ENCODE measurements at regions not wholly inside any gene's neighbourhood (a gene's known extent, or its start where the extent isn't known, plus 50 kb on each side); places are given as distances from the start of the nearest gene placed in this dataset.

DNA sequence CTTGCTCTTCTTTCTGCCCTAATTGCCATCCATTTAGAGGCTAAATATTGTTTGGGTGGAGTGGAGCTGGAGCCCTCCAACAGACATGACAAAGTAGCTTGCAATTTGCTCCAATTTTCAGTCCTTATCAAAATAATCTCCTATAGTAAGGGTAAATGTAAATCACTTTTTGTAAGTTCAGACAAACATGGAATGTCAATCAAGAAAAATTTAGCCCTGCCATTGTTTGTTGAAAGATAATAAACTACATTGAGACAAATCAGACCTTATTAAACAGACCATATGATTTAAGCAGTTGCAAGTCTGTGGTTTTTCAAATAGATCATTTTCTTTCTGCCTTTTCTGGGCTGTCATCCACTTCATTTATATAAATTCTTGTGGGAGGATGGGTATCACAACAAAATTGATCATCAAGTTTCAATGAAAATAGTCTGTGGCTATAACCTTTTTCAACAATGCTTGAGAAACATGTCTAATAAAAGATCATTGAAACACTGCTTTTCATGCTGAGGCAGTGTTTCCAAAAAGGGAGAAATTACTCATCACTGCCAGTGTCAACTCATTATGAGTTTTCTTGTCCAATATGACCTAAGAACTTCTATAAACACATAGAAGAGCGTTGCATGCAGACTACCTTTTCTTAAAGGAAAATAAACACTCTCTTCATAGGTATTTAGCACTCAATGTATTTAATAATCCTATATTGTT is 1152.0 kb upstream of the B3GALT2 start:
- H3K4me1 Mint-ChIP-seq, result no peaks in the 10 kb centered on the region
- H3K4me1 ChIP-seq (ENCODE audit: control insufficient read depth, insufficient read depth, low read length), result no peaks in the 10 kb centered on the region
- H3K4me3 Mint-ChIP-seq, result no peak overlapping the region
- no peak overlapping the region for H3K27ac ChIP-seq (ENCODE audit: low read length)
- H3K36me3 ChIP-seq (ENCODE audit: control insufficient read depth, insufficient read depth, low read length), result no peaks in the 10 kb centered on the region
- peaks cover 0 to 4% of the 10 kb centered on the region in 2 donors for H3K9me3 Mint-ChIP-seq
- H3K36me3 Mint-ChIP-seq, result no peaks in the 10 kb centered on the region
- intact Hi-C loops (cut with micrococcal nuclease), result no loop called here
- DNase-seq, result no peak
- WGBS (ENCODE audit: insufficient coverage), result no CpG with 5 or more reads among the region's 1 CpG
- TF ChIP-seq, protein P1, sequence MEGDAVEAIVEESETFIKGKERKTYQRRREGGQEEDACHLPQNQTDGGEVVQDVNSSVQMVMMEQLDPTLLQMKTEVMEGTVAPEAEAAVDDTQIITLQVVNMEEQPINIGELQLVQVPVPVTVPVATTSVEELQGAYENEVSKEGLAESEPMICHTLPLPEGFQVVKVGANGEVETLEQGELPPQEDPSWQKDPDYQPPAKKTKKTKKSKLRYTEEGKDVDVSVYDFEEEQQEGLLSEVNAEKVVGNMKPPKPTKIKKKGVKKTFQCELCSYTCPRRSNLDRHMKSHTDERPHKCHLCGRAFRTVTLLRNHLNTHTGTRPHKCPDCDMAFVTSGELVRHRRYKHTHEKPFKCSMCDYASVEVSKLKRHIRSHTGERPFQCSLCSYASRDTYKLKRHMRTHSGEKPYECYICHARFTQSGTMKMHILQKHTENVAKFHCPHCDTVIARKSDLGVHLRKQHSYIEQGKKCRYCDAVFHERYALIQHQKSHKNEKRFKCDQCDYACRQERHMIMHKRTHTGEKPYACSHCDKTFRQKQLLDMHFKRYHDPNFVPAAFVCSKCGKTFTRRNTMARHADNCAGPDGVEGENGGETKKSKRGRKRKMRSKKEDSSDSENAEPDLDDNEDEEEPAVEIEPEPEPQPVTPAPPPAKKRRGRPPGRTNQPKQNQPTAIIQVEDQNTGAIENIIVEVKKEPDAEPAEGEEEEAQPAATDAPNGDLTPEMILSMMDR (IDR thresholded peaks at IDR 0.05), result no peak
- H3K4me3 ChIP-seq (ENCODE audit: low read length), result no peak overlapping the region
- H3K27me3 Mint-ChIP-seq (ENCODE audit: low read depth in 2 of 2), result no peaks in the 10 kb centered on the region
- H3K9me3 ChIP-seq (ENCODE audit: control insufficient read depth, insufficient read depth, low read length), result no peaks in the 10 kb centered on the region
- H3K27ac Mint-ChIP-seq, result no peak overlapping the region
- no peak for ATAC-seq
- H3K27me3 ChIP-seq (ENCODE audit: control insufficient read depth, insufficient read depth, low read length), result no peaks in the 10 kb centered on the region

GRCh38 chr1:194333240-194333639 is 1146.8 kb upstream of the B3GALT2 start:
- no peaks in the 10 kb centered on the region for H3K9me3 ChIP-seq (ENCODE audit: control insufficient read depth, insufficient read depth, low read length)
- TF ChIP-seq, protein P1 (IDR thresholded peaks at IDR 0.05), result no peak
- H3K4me3 Mint-ChIP-seq, result no peak overlapping the region
- no peaks in the 10 kb centered on the region for H3K4me1 Mint-ChIP-seq
- no peaks in the 10 kb centered on the region for H3K36me3 ChIP-seq (ENCODE audit: control insufficient read depth, insufficient read depth, low read length)
- no peak overlapping the region for H3K4me3 ChIP-seq (ENCODE audit: low read length)
- no peak overlapping the region for H3K27ac ChIP-seq (ENCODE audit: low read length)
- H3K9me3 Mint-ChIP-seq, result peaks cover 0 to 2% of the 10 kb centered on the region in 2 donors
- DNase-seq (no peak), ATAC-seq (no peak)
- H3K27ac Mint-ChIP-seq, result no peak overlapping the region
- 100% methylated on average over 1 of the region's 3 CpGs for WGBS (ENCODE audit: insufficient coverage)
- intact Hi-C loops (cut with micrococcal nuclease), result no loop called here
- H3K27me3 Mint-ChIP-seq (ENCODE audit: low read depth in 2 of 2), result no peaks in the 10 kb centered on the region
- no peaks in the 10 kb centered on the region for H3K4me1 ChIP-seq (ENCODE audit: control insufficient read depth, insufficient read depth, low read length)
- no peaks in the 10 kb centered on the region for H3K27me3 ChIP-seq (ENCODE audit: control insufficient read depth, insufficient read depth, low read length)
- H3K36me3 Mint-ChIP-seq, result no peaks in the 10 kb centered on the region

- H3K27me3 ChIP-seq (ENCODE audit: control insufficient read depth, insufficient read depth, low read length), result no peaks in the 10 kb centered on the region
- H3K4me3 Mint-ChIP-seq, result no peak overlapping the region
- H3K36me3 ChIP-seq (ENCODE audit: control insufficient read depth, insufficient read depth, low read length), result no peaks in the 10 kb centered on the region
- H3K27ac Mint-ChIP-seq, result no peak overlapping the region
- intact Hi-C loops (cut with micrococcal nuclease), result no loop called here
- H3K4me3 ChIP-seq (ENCODE audit: low read length), result no peak overlapping the region
- TF ChIP-seq, protein P1 (IDR thresholded peaks at IDR 0.05), result no peak
- no peaks in the 10 kb centered on the region for H3K27me3 Mint-ChIP-seq (ENCODE audit: low read depth in 2 of 2)
- DNase-seq (no peak), ATAC-seq (no peak)
- no CpG with 5 or more reads among the region's 2 CpGs for WGBS (ENCODE audit: insufficient coverage)
- H3K27ac ChIP-seq (ENCODE audit: low read length), result no peak overlapping the region
- H3K9me3 ChIP-seq (ENCODE audit: control insufficient read depth, insufficient read depth, low read length), result no peaks in the 10 kb centered on the region
- no peaks in the 10 kb centered on the region for H3K4me1 ChIP-seq (ENCODE audit: control insufficient read depth, insufficient read depth, low read length)
- H3K9me3 Mint-ChIP-seq, result peaks cover 0 to 2% of the 10 kb centered on the region in 2 donors
- H3K36me3 Mint-ChIP-seq, result no peaks in the 10 kb centered on the region
- no peaks in the 10 kb centered on the region for H3K4me1 Mint-ChIP-seq
Observed at GRCh38 chr1:194331758-194332157, 1145.3 kb upstream of the B3GALT2 start.

DNA sequence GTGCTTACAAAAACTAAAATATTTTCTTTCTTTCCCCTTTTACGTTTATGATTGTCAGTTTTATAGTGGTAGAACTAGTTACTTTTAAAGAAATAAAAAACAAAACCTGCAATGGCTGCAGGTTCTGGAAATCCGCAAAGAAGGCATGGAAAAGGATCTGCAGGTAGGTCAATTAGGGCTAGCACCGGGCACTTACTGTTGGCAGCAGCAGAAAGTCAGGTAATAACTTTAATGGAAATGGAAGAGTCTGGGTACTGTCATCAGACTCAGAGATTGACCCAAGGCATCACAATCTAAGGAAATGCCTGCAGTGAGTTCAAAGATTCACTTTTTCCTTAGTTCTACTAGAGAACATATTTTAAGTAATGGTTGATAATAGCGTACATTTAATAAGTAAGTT is 1136.3 kb upstream of the B3GALT2 start:
- Histone ChIP-seq H3K27me3 (ENCODE audit: control insufficient read depth, insufficient read depth, low read length) (no peaks in the 10 kb centered on the region), H3K4me1 (ENCODE audit: control insufficient read depth, insufficient read depth, low read length) (no peaks in the 10 kb centered on the region), H3K27ac (ENCODE audit: low read length) (no peak overlapping the region), H3K4me3 (ENCODE audit: low read length) (no peak overlapping the region), H3K9me3 (ENCODE audit: control insufficient read depth, insufficient read depth, low read length) (no peaks in the 10 kb centered on the region), H3K36me3 (ENCODE audit: control insufficient read depth, insufficient read depth, low read length) (no peaks in the 10 kb centered on the region)
- H3K27me3 Mint-ChIP-seq (ENCODE audit: low read depth in 2 of 2), result no peaks in the 10 kb centered on the region
- 92% methylated on average over 2 of the region's 4 CpGs for WGBS (ENCODE audit: insufficient coverage)
- H3K4me3 Mint-ChIP-seq, result no peak overlapping the region
- no peaks in the 10 kb centered on the region for H3K36me3 Mint-ChIP-seq
- H3K4me1 Mint-ChIP-seq, result no peaks in the 10 kb centered on the region
- no peak for DNase-seq
- TF ChIP-seq, protein P1 (IDR thresholded peaks at IDR 0.05), result no peak
- no peak overlapping the region for H3K27ac Mint-ChIP-seq
- no peak for ATAC-seq
- intact Hi-C loops (cut with micrococcal nuclease), result no loop called here
- H3K9me3 Mint-ChIP-seq, result peaks cover 0 to 3% of the 10 kb centered on the region in 2 donors

Data from natural killer cell (primary cell).